ENCODE measurements at regions not wholly inside any gene's neighbourhood (a gene's known extent, or its start where the extent isn't known, plus 50 kb on each side); places are given as distances from the start of the nearest gene placed in this dataset.

DNA sequence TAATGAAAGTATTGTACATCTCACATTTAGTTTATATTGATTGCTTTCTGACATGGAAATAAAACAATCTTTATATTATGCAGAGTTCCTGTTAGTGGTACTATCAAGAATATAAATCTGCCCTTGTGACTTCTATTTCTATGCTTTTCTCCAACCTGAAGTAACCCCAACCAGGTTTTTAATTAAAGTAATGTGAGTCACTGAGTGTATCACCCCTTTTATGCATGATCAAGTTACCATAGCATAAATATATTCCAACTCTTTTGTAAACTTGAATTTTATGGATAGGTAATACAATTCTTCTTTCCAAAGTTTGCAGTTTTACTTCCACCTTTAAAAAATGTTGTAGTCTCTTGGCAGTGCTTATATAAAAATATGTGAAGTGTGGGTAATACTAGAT lies 532.3 kb downstream of the USP25 start:
- no peaks in the 10 kb centered on the region for H3K27me3 ChIP-seq (ENCODE audit: control insufficient read depth in 2 of 2, insufficient read depth in 1 of 2, low read length in 1 of 2)
- H3K4me1 ChIP-seq (ENCODE audit: control insufficient read depth in 2 of 2, insufficient read depth in 2 of 2, low read length in 2 of 2), result no peaks in the 10 kb centered on the region
- H3K4me3 ChIP-seq (ENCODE audit: low read length in 2 of 2), result no peak overlapping the region
- H3K27ac ChIP-seq (ENCODE audit: low read depth in 1 of 2, low read length in 1 of 2), result no peak overlapping the region
- H3K9me3 ChIP-seq (ENCODE audit: control insufficient read depth in 2 of 2, insufficient read depth in 1 of 2, low read length in 1 of 2), result no peaks in the 10 kb centered on the region
- H3K36me3 ChIP-seq (ENCODE audit: control insufficient read depth in 2 of 2, insufficient read depth in 2 of 2, low read length in 1 of 2), result no peaks in the 10 kb centered on the region
- DNase-seq (ENCODE audit: low read depth in 6 of 9, low spot score in 9 of 9), result no peak

DNA sequence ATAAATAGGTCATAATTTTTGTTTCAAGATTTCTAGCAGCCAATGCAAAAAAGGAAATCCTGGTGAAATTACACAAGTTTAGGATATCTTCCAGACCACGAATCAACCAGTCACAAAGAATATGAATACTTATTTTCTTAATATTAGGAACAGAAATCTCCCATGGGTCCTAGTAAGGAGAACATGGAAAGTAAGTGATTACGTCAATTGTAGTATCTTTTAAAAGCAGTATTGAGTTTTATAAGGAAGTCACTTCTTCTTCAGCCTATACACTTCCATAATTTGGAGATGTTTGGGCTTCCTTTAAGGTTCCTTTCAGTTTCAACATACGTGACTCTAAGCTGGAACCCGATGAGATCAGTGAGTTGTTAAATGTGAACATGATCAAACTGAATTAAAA lies 534.5 kb downstream of the USP25 start:
- H3K4me3 ChIP-seq (ENCODE audit: low read length in 2 of 2), result no peak overlapping the region
- 38% methylated on average over 4 of the region's 4 CpGs for WGBS
- no peak overlapping the region for H3K27ac ChIP-seq (ENCODE audit: low read depth in 1 of 2, low read length in 1 of 2)
- H3K4me1 ChIP-seq (ENCODE audit: control insufficient read depth in 2 of 2, insufficient read depth in 2 of 2, low read length in 2 of 2), result no peaks in the 10 kb centered on the region
- no peaks in the 10 kb centered on the region for H3K36me3 ChIP-seq (ENCODE audit: control insufficient read depth in 2 of 2, insufficient read depth in 2 of 2, low read length in 1 of 2)
- DNase-seq (ENCODE audit: low read depth in 6 of 9, low spot score in 9 of 9), result peak in 1 of 9 donors; percentile 2
- H3K27me3 ChIP-seq (ENCODE audit: control insufficient read depth in 2 of 2, insufficient read depth in 1 of 2, low read length in 1 of 2), result no peaks in the 10 kb centered on the region
- H3K9me3 ChIP-seq (ENCODE audit: control insufficient read depth in 2 of 2, insufficient read depth in 1 of 2, low read length in 1 of 2), result no peaks in the 10 kb centered on the region

DNA sequence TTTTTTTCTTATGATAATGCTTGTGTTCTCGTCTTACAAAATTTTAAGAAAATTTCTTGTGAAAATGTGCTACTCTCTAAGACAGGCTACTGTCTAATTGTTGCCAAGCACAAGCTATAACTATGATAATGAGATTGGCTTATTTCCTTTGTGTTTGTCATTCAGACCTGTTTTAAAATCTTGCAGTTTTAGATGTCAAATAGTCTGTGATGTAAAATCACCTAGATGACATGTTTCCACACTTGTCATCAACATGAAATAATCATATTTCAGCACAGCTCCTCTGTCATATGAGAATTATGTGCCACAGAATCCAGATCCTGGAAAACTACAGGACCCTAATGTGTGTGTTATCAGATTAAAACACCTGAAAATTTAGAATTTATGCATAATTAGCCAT lies 539.7 kb downstream of the USP25 start:
- Histone ChIP-seq H3K27me3 (ENCODE audit: control insufficient read depth in 2 of 2, insufficient read depth in 1 of 2, low read length in 1 of 2) (no peaks in the 10 kb centered on the region), H3K4me3 (ENCODE audit: low read length in 2 of 2) (no peak overlapping the region), H3K36me3 (ENCODE audit: control insufficient read depth in 2 of 2, insufficient read depth in 2 of 2, low read length in 1 of 2) (no peaks in the 10 kb centered on the region), H3K4me1 (ENCODE audit: control insufficient read depth in 2 of 2, insufficient read depth in 2 of 2, low read length in 2 of 2) (no peaks in the 10 kb centered on the region), H3K27ac (ENCODE audit: low read depth in 1 of 2, low read length in 1 of 2) (no peak overlapping the region), H3K9me3 (ENCODE audit: control insufficient read depth in 2 of 2, insufficient read depth in 1 of 2, low read length in 1 of 2) (no peaks in the 10 kb centered on the region)
- DNase-seq (ENCODE audit: low read depth in 6 of 9, low spot score in 9 of 9), result no peak
- WGBS, result 99% methylated on average over 1 of the region's 1 CpG

DNA sequence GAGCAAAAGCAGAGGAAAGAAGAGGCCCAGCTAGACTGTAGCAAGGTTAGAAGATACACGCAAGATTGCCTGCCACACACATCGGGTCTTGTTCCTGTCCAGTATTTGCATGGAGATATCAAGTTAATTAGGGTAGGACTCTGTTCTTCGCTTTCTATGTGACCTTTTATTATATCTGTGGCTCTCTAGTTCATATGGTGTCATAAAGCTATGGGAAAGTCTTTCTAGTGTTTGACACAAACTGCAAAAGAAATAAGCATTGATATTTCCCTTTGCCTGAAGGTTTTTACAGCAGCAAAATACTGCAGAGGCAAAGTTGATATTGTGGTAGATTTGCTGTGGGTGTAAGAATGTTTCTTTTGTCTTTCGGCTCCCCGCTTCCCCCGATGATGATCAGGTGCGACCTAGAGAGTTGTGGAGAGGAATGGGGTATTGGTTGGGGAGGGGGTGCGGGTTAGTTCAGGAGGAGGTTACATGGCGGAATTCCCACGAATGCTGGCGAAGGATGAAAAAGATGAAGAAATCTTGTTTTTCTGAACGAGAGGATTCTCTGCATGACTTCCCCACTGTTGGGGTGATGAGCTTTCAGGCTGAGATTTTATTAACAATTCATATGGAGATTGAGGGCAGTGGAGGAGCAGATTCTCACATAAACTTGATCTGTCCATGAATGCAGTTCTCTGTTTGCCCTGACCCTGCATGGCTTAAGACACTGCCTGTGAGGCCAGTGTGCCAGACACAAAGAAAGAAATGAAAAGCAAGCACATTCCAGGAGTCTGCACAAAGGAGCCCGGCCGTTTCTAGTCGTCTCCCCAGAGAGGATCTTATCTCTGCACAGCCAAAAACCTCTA lies 550.2 kb downstream of the USP25 start:
- H3K36me3 ChIP-seq (ENCODE audit: control insufficient read depth in 2 of 2, insufficient read depth in 2 of 2, low read length in 1 of 2), result no peaks in the 10 kb centered on the region
- H3K27ac ChIP-seq (ENCODE audit: low read depth in 1 of 2, low read length in 1 of 2), result peak overlapping the region in 1 of 2 donors; percentile 13
- H3K4me1 ChIP-seq (ENCODE audit: control insufficient read depth in 2 of 2, insufficient read depth in 2 of 2, low read length in 2 of 2), result no peaks in the 10 kb centered on the region
- no peaks in the 10 kb centered on the region for H3K9me3 ChIP-seq (ENCODE audit: control insufficient read depth in 2 of 2, insufficient read depth in 1 of 2, low read length in 1 of 2)
- no peak overlapping the region for H3K4me3 ChIP-seq (ENCODE audit: low read length in 2 of 2)
- 87% methylated on average over 15 of the region's 15 CpGs for WGBS
- no peaks in the 10 kb centered on the region for H3K27me3 ChIP-seq (ENCODE audit: control insufficient read depth in 2 of 2, insufficient read depth in 1 of 2, low read length in 1 of 2)
- no peak for DNase-seq (ENCODE audit: low read depth in 6 of 9, low spot score in 9 of 9)

DNA sequence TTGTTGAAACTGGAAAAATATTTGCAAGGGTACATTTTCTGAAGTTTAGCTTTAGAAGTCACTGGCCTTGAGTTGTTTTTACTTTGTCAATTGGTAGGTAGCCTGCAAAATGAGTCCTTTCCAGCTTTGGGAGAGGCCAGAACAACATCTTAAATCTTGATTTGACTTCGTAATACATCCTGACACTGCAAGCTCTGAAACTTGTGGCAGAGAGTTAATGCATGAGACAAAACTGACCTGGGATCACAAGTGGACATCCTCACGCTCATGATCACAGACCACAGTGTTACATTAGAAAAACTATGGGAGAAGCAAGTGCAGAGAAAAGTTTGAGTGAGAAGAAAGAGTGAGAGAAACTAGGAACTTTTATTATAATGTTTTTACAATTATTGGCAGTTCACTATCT lies 550.9 kb downstream of the USP25 start:
- H3K9me3 ChIP-seq (ENCODE audit: control insufficient read depth in 2 of 2, insufficient read depth in 1 of 2, low read length in 1 of 2), result no peaks in the 10 kb centered on the region
- DNase-seq (ENCODE audit: low read depth in 6 of 9, low spot score in 9 of 9), result no peak
- H3K4me3 ChIP-seq (ENCODE audit: low read length in 2 of 2), result no peak overlapping the region
- H3K36me3 ChIP-seq (ENCODE audit: control insufficient read depth in 2 of 2, insufficient read depth in 2 of 2, low read length in 1 of 2), result no peaks in the 10 kb centered on the region
- H3K27me3 ChIP-seq (ENCODE audit: control insufficient read depth in 2 of 2, insufficient read depth in 1 of 2, low read length in 1 of 2), result no peaks in the 10 kb centered on the region
- H3K4me1 ChIP-seq (ENCODE audit: control insufficient read depth in 2 of 2, insufficient read depth in 2 of 2, low read length in 2 of 2), result no peaks in the 10 kb centered on the region
- H3K27ac ChIP-seq (ENCODE audit: low read depth in 1 of 2, low read length in 1 of 2), result no peak overlapping the region
- WGBS, result 95% methylated on average over 2 of the region's 2 CpGs

DNA sequence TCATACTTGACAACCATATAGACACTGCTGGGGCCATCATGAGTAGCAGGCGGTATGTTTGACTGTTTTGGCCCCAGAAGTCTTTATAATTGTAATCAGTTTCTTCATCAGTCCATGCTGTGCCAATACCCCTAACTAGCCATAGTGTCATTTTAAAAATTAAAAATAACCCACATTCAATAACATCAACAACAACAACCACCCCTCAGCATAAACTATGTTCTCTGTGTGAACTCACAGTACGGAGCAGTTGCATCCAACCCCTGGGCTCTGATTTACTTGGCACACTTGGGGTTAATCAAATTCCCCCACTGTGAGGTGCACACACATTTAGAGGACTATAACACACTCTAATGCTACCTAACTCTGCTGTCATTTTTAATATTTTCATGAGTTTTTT lies 553.7 kb downstream of the USP25 start:
- no peaks in the 10 kb centered on the region for H3K4me1 ChIP-seq (ENCODE audit: control insufficient read depth in 2 of 2, insufficient read depth in 2 of 2, low read length in 2 of 2)
- no peaks in the 10 kb centered on the region for H3K9me3 ChIP-seq (ENCODE audit: control insufficient read depth in 2 of 2, insufficient read depth in 1 of 2, low read length in 1 of 2)
- WGBS, result 96% methylated on average over 2 of the region's 2 CpGs
- H3K36me3 ChIP-seq (ENCODE audit: control insufficient read depth in 2 of 2, insufficient read depth in 2 of 2, low read length in 1 of 2), result no peaks in the 10 kb centered on the region
- no peak overlapping the region for H3K4me3 ChIP-seq (ENCODE audit: low read length in 2 of 2)
- no peaks in the 10 kb centered on the region for H3K27me3 ChIP-seq (ENCODE audit: control insufficient read depth in 2 of 2, insufficient read depth in 1 of 2, low read length in 1 of 2)
- H3K27ac ChIP-seq (ENCODE audit: low read depth in 1 of 2, low read length in 1 of 2), result no peak overlapping the region
- no peak for DNase-seq (ENCODE audit: low read depth in 6 of 9, low spot score in 9 of 9)

DNA sequence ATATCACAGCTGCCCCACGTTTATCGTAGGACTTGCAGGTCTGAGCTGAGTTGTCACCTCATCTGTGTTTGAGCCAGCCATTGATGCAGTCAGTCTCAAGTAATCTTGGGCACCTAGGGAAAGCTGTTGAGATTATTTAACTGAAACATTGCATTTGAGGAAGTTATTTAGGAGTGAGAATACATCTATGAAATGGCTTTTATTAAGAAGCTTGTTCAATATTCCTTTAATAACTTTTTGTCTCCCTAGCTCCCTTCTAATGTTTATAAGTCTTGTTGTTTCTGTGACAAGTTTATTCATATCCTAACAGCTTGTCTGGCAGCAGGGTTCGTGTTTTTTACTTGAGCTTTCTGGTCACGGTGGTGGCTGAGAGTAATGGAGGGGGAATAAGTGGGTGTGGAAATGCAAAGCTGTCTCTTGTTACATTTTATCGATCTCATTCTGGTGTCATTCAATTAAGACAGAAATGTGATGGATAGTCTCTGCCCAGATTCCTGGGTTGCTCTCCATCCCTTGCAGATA lies 555.9 kb downstream of the USP25 start:
- no peak for DNase-seq (ENCODE audit: low read depth in 6 of 9, low spot score in 9 of 9)
- no peaks in the 10 kb centered on the region for H3K36me3 ChIP-seq (ENCODE audit: control insufficient read depth in 2 of 2, insufficient read depth in 2 of 2, low read length in 1 of 2)
- H3K4me1 ChIP-seq (ENCODE audit: control insufficient read depth in 2 of 2, insufficient read depth in 2 of 2, low read length in 2 of 2), result no peaks in the 10 kb centered on the region
- H3K27ac ChIP-seq (ENCODE audit: low read depth in 1 of 2, low read length in 1 of 2), result no peak overlapping the region
- H3K9me3 ChIP-seq (ENCODE audit: control insufficient read depth in 2 of 2, insufficient read depth in 1 of 2, low read length in 1 of 2), result no peaks in the 10 kb centered on the region
- 91% methylated on average over 5 of the region's 5 CpGs for WGBS
- H3K27me3 ChIP-seq (ENCODE audit: control insufficient read depth in 2 of 2, insufficient read depth in 1 of 2, low read length in 1 of 2), result no peaks in the 10 kb centered on the region
- no peak overlapping the region for H3K4me3 ChIP-seq (ENCODE audit: low read length in 2 of 2)

DNA sequence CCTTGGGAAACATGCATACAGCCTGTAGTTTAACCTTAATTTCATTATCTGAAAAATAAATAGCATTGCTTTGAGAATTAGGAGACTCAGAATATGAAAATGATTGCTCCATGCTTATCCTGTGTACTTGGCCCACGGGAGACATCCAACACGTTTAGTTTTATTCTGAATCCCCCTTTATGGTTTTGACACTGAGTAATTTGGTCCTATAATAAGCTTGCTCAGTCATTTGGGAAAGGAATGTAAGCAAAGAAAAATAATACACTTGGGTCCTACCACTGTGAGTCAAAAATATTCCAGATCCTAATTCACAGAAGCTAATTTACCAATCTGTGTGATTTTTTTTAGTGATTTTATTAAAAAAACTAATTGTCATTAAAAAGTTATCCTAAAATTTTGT lies 557.3 kb downstream of the USP25 start:
- 89% methylated on average over 2 of the region's 2 CpGs for WGBS
- no peaks in the 10 kb centered on the region for H3K36me3 ChIP-seq (ENCODE audit: control insufficient read depth in 2 of 2, insufficient read depth in 2 of 2, low read length in 1 of 2)
- H3K4me3 ChIP-seq (ENCODE audit: low read length in 2 of 2), result no peak overlapping the region
- H3K27ac ChIP-seq (ENCODE audit: low read depth in 1 of 2, low read length in 1 of 2), result no peak overlapping the region
- DNase-seq (ENCODE audit: low read depth in 6 of 9, low spot score in 9 of 9), result no peak
- H3K27me3 ChIP-seq (ENCODE audit: control insufficient read depth in 2 of 2, insufficient read depth in 1 of 2, low read length in 1 of 2), result no peaks in the 10 kb centered on the region
- H3K4me1 ChIP-seq (ENCODE audit: control insufficient read depth in 2 of 2, insufficient read depth in 2 of 2, low read length in 2 of 2), result no peaks in the 10 kb centered on the region
- no peaks in the 10 kb centered on the region for H3K9me3 ChIP-seq (ENCODE audit: control insufficient read depth in 2 of 2, insufficient read depth in 1 of 2, low read length in 1 of 2)

DNA sequence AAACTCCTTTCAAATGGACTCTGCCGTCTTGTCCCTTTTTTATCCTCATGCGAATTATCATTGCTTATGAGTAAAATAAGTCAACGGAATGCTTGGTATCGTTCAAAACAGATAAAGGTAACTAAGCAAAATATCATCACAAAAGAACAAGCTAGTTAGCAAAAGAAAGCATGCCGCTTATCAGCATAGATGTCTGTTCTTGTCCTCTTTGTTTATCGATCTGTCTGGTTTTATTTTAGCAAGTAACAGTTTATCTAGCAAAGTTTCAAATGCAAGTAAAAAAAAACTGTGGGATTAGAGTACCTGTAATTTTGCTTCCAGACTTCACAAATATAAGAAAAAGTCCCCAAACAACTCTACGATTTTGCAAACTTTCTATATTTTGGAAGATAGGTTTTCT lies 561.5 kb downstream of the USP25 start:
- Histone ChIP-seq H3K27ac (ENCODE audit: low read depth in 1 of 2, low read length in 1 of 2) (no peak overlapping the region), H3K36me3 (ENCODE audit: control insufficient read depth in 2 of 2, insufficient read depth in 2 of 2, low read length in 1 of 2) (no peaks in the 10 kb centered on the region), H3K9me3 (ENCODE audit: control insufficient read depth in 2 of 2, insufficient read depth in 1 of 2, low read length in 1 of 2) (no peaks in the 10 kb centered on the region), H3K4me1 (ENCODE audit: control insufficient read depth in 2 of 2, insufficient read depth in 2 of 2, low read length in 2 of 2) (no peaks in the 10 kb centered on the region), H3K27me3 (ENCODE audit: control insufficient read depth in 2 of 2, insufficient read depth in 1 of 2, low read length in 1 of 2) (no peaks in the 10 kb centered on the region), H3K4me3 (ENCODE audit: low read length in 2 of 2) (no peak overlapping the region)
- 97% methylated on average over 7 of the region's 7 CpGs for WGBS
- no peak for DNase-seq (ENCODE audit: low read depth in 6 of 9, low spot score in 9 of 9)
